Mesenchymal stem cell (in vitro differentiated cells and primary cell): ENCODE measurements at regions not wholly inside any gene's neighbourhood (a gene's known extent, or its start where the extent isn't known, plus 50 kb on each side); places are given as distances from the start of the nearest gene placed in this dataset.

ENCODE experiments used
- DNase-seq: peaks from one replicate; pipeline ENCODE4 v3.0.0-alpha.2; 2013
- H2AFZ ChIP-seq: one replicate; pipeline ENCODE4 v1.6.1; 2013; ENCODE audit warnings: low read depth, mild to moderate bottlenecking, control low read depth, inconsistent platforms, low read length, moderate library complexity
- H2AK5ac ChIP-seq: 2 replicates; pipeline ENCODE4 v1.6.1; 2013; ENCODE audit warnings: low read length, moderate library complexity, mild to moderate bottlenecking, inconsistent platforms; ENCODE audit not compliant: severe bottlenecking
- H2BK120ac ChIP-seq: one replicate; pipeline ENCODE4 v1.6.1; 2013; ENCODE audit warnings: low read depth, mild to moderate bottlenecking, inconsistent platforms, low read length, moderate library complexity
- H2BK12ac ChIP-seq, 2 experiments: one replicate each; pipeline ENCODE4 v1.6.1; 2013; ENCODE audit warnings: inconsistent platforms in 2 of 2, low read length in 2 of 2, mild to moderate bottlenecking in 2 of 2, moderate library complexity in 2 of 2, control low read depth in 1 of 2
- H2BK15ac ChIP-seq: one replicate; pipeline ENCODE4 v1.6.1; 2013; ENCODE audit warnings: mild to moderate bottlenecking, low read depth, inconsistent platforms; ENCODE audit not compliant: poor library complexity, severe bottlenecking
- H2BK5ac ChIP-seq: 2 replicates; pipeline ENCODE4 v1.6.1; 2013; ENCODE audit warnings: low read depth, mild to moderate bottlenecking, low read length, control low read depth, inconsistent platforms; ENCODE audit not compliant: poor library complexity, severe bottlenecking
- H3K14ac ChIP-seq, 2 experiments: one replicate each; pipeline ENCODE4 v1.6.1; 2013; ENCODE audit warnings: inconsistent platforms in 2 of 2, low read length in 2 of 2, control low read depth in 1 of 2, mild to moderate bottlenecking in 1 of 2, moderate library complexity in 1 of 2
- H3K18ac ChIP-seq, 2 experiments: one replicate each; pipeline ENCODE4 v1.6.1; 2013; ENCODE audit warnings: inconsistent platforms in 2 of 2, low read length in 2 of 2, control low read depth in 1 of 2, low read depth in 1 of 2, mild to moderate bottlenecking in 1 of 2
- H3K23ac ChIP-seq, 2 experiments: one replicate each; pipeline ENCODE4 v1.6.1; 2013; ENCODE audit warnings: inconsistent platforms in 2 of 2, low read length in 2 of 2, mild to moderate bottlenecking in 2 of 2, moderate library complexity in 2 of 2, control low read depth in 1 of 2
- H3K27ac ChIP-seq: 2 replicates; pipeline ENCODE4 v1.5.1; 2013; ENCODE audit warnings: mild to moderate bottlenecking, moderate library complexity, low read length, control low read depth, inconsistent platforms; ENCODE audit not compliant: poor library complexity, severe bottlenecking
- H3K27me3 ChIP-seq, 2 experiments: 2 replicates each; pipeline versions ENCODE4 v1.6.1 to v1.7.0; 2013; ENCODE audit warnings: low read length in 2 of 2, mild to moderate bottlenecking in 2 of 2, moderate library complexity in 2 of 2, control low read depth in 1 of 2, inconsistent platforms in 1 of 2; ENCODE audit not compliant: control insufficient read depth in 1 of 2, insufficient read depth in 1 of 2
- H3K36me3 ChIP-seq, 2 experiments: 2 replicates each; pipeline versions ENCODE4 v1.6.1 to v1.7.0; 2013; ENCODE audit warnings: low read length in 2 of 2, control low read depth in 1 of 2, inconsistent platforms in 1 of 2, low read depth in 1 of 2, mild to moderate bottlenecking in 1 of 2; ENCODE audit not compliant: insufficient read depth in 2 of 2, control insufficient read depth in 1 of 2
- H3K4ac ChIP-seq, 2 experiments: one replicate each; pipeline ENCODE4 v1.6.1; 2013; ENCODE audit warnings: inconsistent platforms in 2 of 2, low read length in 2 of 2, mild to moderate bottlenecking in 2 of 2, moderate library complexity in 2 of 2, control low read depth in 1 of 2, low read depth in 1 of 2
- H3K4me1 ChIP-seq: 2 replicates; pipeline ENCODE4 v1.6.1; 2013; ENCODE audit warnings: low read depth, low read length, control low read depth; ENCODE audit not compliant: control insufficient read depth, insufficient read depth
- H3K4me2 ChIP-seq: 2 replicates; pipeline ENCODE4 v1.6.1; 2013; ENCODE audit warnings: low read length, mild to moderate bottlenecking, inconsistent platforms; ENCODE audit not compliant: poor library complexity, severe bottlenecking
- H3K4me3 ChIP-seq, 2 experiments: 2 replicates each; pipeline versions ENCODE4 v1.5.1 to v1.7.0; 2013; ENCODE audit warnings: low read length in 2 of 2, mild to moderate bottlenecking in 2 of 2, control low read depth in 1 of 2, low read depth in 1 of 2; ENCODE audit not compliant: insufficient read depth in 1 of 2
- H3K79me1 ChIP-seq: replicated peaks from 2 replicates; pipeline ENCODE4 v1.6.1; 2013; ENCODE audit warnings: mild to moderate bottlenecking, control low read depth, low read length, inconsistent platforms; ENCODE audit not compliant: poor library complexity, severe bottlenecking
- H3K9ac ChIP-seq: 2 replicates; pipeline ENCODE4 v1.7.0; 2013; ENCODE audit warnings: mild to moderate bottlenecking, low read length, moderate library complexity
- H3K9me3 ChIP-seq: 2 replicates; pipeline ENCODE4 v1.7.0; 2013; ENCODE audit warnings: mild to moderate bottlenecking, low read length; ENCODE audit not compliant: control insufficient read depth
- H4K8ac ChIP-seq: one replicate; pipeline ENCODE4 v1.6.1; 2013; ENCODE audit warnings: inconsistent platforms, mild to moderate bottlenecking, low read length, moderate library complexity
- H4K91ac ChIP-seq: one replicate; pipeline ENCODE4 v1.6.1; 2013; ENCODE audit warnings: mild to moderate bottlenecking, low read length, inconsistent platforms
- WGBS: methylation state at CpG from one replicate; pipeline ENCODE4 v1.1.7; 2013; ENCODE audit warnings: mixed read lengths; 5-methylcytosine and 5-hydroxymethylcytosine counted together

DNA sequence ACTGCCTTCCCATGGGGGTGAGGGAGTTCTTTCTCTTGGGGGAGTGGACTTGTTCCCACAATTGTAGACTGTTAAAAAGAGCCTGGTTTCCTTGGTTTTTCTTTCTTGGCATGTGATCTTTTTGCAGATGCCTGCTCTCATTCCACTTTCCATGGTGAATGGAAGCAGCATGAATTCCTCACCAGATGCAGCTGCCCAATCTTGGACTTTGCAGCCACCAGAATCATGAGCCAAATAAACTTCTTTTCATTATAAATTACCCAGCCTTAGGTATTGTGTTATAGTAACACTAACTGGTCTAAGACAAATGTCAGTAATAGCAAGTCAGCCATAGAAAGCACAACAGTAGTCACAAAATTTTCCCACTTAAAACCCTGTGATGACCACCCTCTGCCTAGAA, 260.5 kb upstream of the THBS1 start:
- H2BK120ac ChIP-seq = no peak overlapping the region
- H3K4ac ChIP-seq = no peak overlapping the region
- no peak overlapping the region for H4K91ac ChIP-seq
- DNase-seq = no peak
- H4K8ac ChIP-seq = no peak overlapping the region
- no peak overlapping the region for H2BK12ac ChIP-seq
- no peak overlapping the region for H2BK5ac ChIP-seq
- no peak overlapping the region for H3K9ac ChIP-seq
- H3K4me1 ChIP-seq = peaks cover 3% of the 10 kb centered on the region
- no peak overlapping the region for H3K4me3 ChIP-seq
- H3K27me3 ChIP-seq = no peaks in the 10 kb centered on the region
- H3K36me3 ChIP-seq = no peaks in the 10 kb centered on the region
- no peak overlapping the region for H3K18ac ChIP-seq
- no peak overlapping the region for H3K4me2 ChIP-seq
- no peak overlapping the region for H2AFZ ChIP-seq
- no peak overlapping the region for H3K14ac ChIP-seq
- H2AK5ac ChIP-seq = no peak overlapping the region
- H2BK15ac ChIP-seq = no peak overlapping the region
- H3K79me1 ChIP-seq = no peaks in the 10 kb centered on the region
- H3K27ac ChIP-seq = no peak overlapping the region
- H3K23ac ChIP-seq = no peak overlapping the region
- H3K9me3 ChIP-seq = peaks cover 10% of the 10 kb centered on the region

DNA sequence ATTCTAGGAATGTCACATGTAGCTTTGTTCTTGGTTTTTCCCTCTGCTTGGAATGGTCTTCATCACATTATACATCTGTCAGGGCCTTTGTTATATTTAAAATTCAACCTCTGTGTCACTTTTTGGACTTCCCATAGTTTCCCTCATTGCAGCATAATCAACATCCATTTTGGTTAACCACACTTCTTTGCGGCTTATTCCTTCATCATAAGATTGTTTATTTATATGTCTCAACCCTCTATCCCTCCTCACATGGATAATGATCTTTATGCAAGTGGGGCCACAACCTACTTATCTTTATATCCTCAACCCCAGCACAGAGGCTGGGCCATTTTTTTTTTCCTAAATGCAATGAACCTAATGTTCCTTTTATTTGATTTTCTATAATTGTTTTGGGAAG, 260.0 kb upstream of the THBS1 start:
- no peak overlapping the region for H3K14ac ChIP-seq
- no peak overlapping the region for H2BK5ac ChIP-seq
- H3K18ac ChIP-seq = no peak overlapping the region
- 97% methylated on average over 1 of the region's 1 CpG for WGBS
- H4K91ac ChIP-seq = no peak overlapping the region
- no peak overlapping the region for H3K4me3 ChIP-seq
- no peaks in the 10 kb centered on the region for H3K79me1 ChIP-seq
- no peaks in the 10 kb centered on the region for H3K27me3 ChIP-seq
- no peak overlapping the region for H3K4me2 ChIP-seq
- DNase-seq = no peak
- H2AK5ac ChIP-seq = no peak overlapping the region
- no peak overlapping the region for H3K9ac ChIP-seq
- no peak overlapping the region for H2BK120ac ChIP-seq
- no peak overlapping the region for H2BK12ac ChIP-seq
- H3K9me3 ChIP-seq = peaks cover 10% of the 10 kb centered on the region
- no peak overlapping the region for H3K27ac ChIP-seq
- no peak overlapping the region for H2BK15ac ChIP-seq
- no peaks in the 10 kb centered on the region for H3K36me3 ChIP-seq
- no peak overlapping the region for H3K23ac ChIP-seq
- peaks cover 3% of the 10 kb centered on the region for H3K4me1 ChIP-seq
- no peak overlapping the region for H4K8ac ChIP-seq
- H3K4ac ChIP-seq = no peak overlapping the region
- H2AFZ ChIP-seq = no peak overlapping the region

DNA sequence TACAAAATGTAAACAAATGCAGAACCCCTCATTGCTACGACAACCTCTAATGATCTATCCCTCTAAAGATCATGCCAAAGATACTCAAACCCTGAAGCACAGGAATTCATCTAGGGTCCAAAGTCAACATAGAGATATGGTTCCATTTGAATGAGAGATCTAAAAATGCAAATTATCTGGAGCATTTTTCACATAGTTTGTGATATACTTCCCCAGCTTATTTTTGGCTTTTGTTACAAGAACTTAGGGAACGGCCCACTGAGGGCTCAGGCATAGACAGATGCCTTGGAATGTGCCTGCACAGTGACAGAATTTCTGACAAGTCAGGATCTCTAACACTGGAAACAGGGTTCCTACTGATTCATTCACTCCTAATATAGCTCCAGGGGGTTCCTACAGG, 258.9 kb upstream of the THBS1 start:
- Histone ChIP-seq H2BK120ac (no peak overlapping the region), H3K9me3 (peaks cover 10% of the 10 kb centered on the region), H3K4me1 (peaks cover 3% of the 10 kb centered on the region), H3K9ac (no peak overlapping the region), H3K36me3 (no peaks in the 10 kb centered on the region), H3K23ac (no peak overlapping the region), H4K8ac (no peak overlapping the region), H3K27me3 (no peaks in the 10 kb centered on the region), H3K27ac (peak overlapping the region; percentile 16), H2BK15ac (no peak overlapping the region), H4K91ac (no peak overlapping the region), H3K4ac (no peak overlapping the region), H2BK5ac (no peak overlapping the region), H3K79me1 (no peaks in the 10 kb centered on the region), H2AK5ac (no peak overlapping the region), H3K4me3 (no peak overlapping the region), H3K14ac (no peak overlapping the region), H2BK12ac (no peak overlapping the region), H3K4me2 (no peak overlapping the region), H2AFZ (no peak overlapping the region), H3K18ac (no peak overlapping the region)
- 88% methylated on average over 2 of the region's 2 CpGs for WGBS
- DNase-seq = no peak

DNA sequence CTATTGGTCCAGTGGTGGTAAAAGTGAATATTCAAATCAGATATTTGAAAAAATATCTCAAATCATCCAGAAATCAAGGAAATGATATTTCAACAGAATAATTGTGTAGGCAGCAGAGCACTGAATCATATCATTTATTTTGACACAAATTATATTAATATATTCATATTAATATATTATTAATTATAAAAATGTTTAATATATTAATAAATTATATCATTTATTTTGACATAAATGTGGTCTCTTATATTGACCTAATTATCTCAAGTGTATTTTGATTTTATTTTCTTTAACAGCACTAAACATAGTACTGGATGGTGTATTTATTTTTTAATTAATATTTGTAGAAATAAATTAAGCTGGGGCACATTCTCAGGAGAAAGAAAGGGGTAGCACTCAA, 257.7 kb upstream of the THBS1 start:
- Histone ChIP-seq H3K9ac (no peak overlapping the region), H3K27ac (no peak overlapping the region), H3K4me3 (no peak overlapping the region), H2BK5ac (no peak overlapping the region), H3K4me2 (no peak overlapping the region), H3K18ac (no peak overlapping the region), H3K4me1 (no peaks in the 10 kb centered on the region), H2BK120ac (no peak overlapping the region), H3K79me1 (no peaks in the 10 kb centered on the region), H3K27me3 (no peaks in the 10 kb centered on the region), H3K23ac (no peak overlapping the region), H3K14ac (no peak overlapping the region), H2BK15ac (no peak overlapping the region), H3K4ac (no peak overlapping the region), H4K8ac (no peak overlapping the region), H3K9me3 (peaks cover 10% of the 10 kb centered on the region), H4K91ac (no peak overlapping the region), H3K36me3 (no peaks in the 10 kb centered on the region), H2BK12ac (no peak overlapping the region), H2AK5ac (no peak overlapping the region), H2AFZ (no peak overlapping the region)
- DNase-seq = no peak
